ENCODE measurements at regions not wholly inside any gene's neighbourhood (a gene's known extent, or its start where the extent isn't known, plus 50 kb on each side); places are given as distances from the start of the nearest gene placed in this dataset.

GRCh38 chr3:1587426-1587825 is 494.6 kb downstream of the CNTN6 start:
- Histone ChIP-seq H3K27ac (ENCODE audit: low read depth in 2 of 2, low read length in 1 of 2) (no peak overlapping the region), H3K4me1 (ENCODE audit: control insufficient read depth in 1 of 2, insufficient read depth in 2 of 2, low read depth in 1 of 2, low read length in 1 of 2) (no peaks in the 10 kb centered on the region), H3K4me2 (no peak overlapping the region), H3K27me3 (ENCODE audit: insufficient read depth) (no peaks in the 10 kb centered on the region), H3K9ac (no peak overlapping the region), H3K79me2 (ENCODE audit: insufficient read depth) (no peaks in the 10 kb centered on the region), H3K9me3 (0 out of 2 replicates have a peak, but pooled peaks cover 6% of the 10 kb centered on the region), H3K4me3 (ENCODE audit: low read depth in 2 of 2, low read length in 1 of 2) (no peak overlapping the region), H2AFZ (ENCODE audit: low read depth) (no peak overlapping the region), H3K36me3 (replicated peaks in 1 of 2; ENCODE audit: control insufficient read depth in 1 of 2, insufficient read depth in 2 of 2, low read length in 1 of 2) (no peaks in the 10 kb centered on the region), H3F3A (replicated peaks; ENCODE audit: insufficient read depth) (no peaks in the 10 kb centered on the region), H4K20me1 (ENCODE audit: insufficient read depth) (no peaks in the 10 kb centered on the region), H3K9me2 (no peaks in the 10 kb centered on the region)
- POLR2A ChIA-PET = no interaction called here
- DNase-seq = no peak
- CTCF ChIA-PET = no interaction called here
- TF ChIP-seq USF2 (IDR thresholded peaks at IDR 0.05; ENCODE audit: borderline replicate concordance, low read depth, low read length) (no peak), FOXJ3 (CRISPR knock-in tag; IDR thresholded peaks at IDR 0.05) (no peak), EZH2phosphoT487 (IDR thresholded peaks at IDR 0.05; ENCODE audit: borderline replicate concordance, low read depth) (no peak), EP300 (IDR thresholded peaks at IDR 0.05; ENCODE audit: borderline replicate concordance in 1 of 2, low read depth in 1 of 2, low read length in 1 of 2) (no peak), CTCF (IDR thresholded peaks at IDR 0.05) (no peak)
- 0% methylated on average over 1 of the region's 1 CpG for WGBS (ENCODE audit: low lambda C conversion rate)

GRCh38 chr3:1591327-1592028 is 498.7 kb downstream of the CNTN6 start:
- Histone ChIP-seq H3F3A (replicated peaks; ENCODE audit: insufficient read depth) (no peaks in the 10 kb centered on the region), H3K4me3 (ENCODE audit: low read depth in 2 of 2, low read length in 1 of 2) (no peak overlapping the region), H3K27me3 (ENCODE audit: insufficient read depth) (no peaks in the 10 kb centered on the region), H2AFZ (ENCODE audit: low read depth) (no peak overlapping the region), H3K9me2 (no peaks in the 10 kb centered on the region), H3K27ac (ENCODE audit: low read depth in 2 of 2, low read length in 1 of 2) (no peak overlapping the region), H3K79me2 (ENCODE audit: insufficient read depth) (no peaks in the 10 kb centered on the region), H3K4me1 (ENCODE audit: control insufficient read depth in 1 of 2, insufficient read depth in 2 of 2, low read depth in 1 of 2, low read length in 1 of 2) (no peaks in the 10 kb centered on the region), H4K20me1 (ENCODE audit: insufficient read depth) (no peaks in the 10 kb centered on the region), H3K36me3 (replicated peaks in 1 of 2; ENCODE audit: control insufficient read depth in 1 of 2, insufficient read depth in 2 of 2, low read length in 1 of 2) (no peaks in the 10 kb centered on the region), H3K4me2 (no peak overlapping the region), H3K9me3 (no peaks in the 10 kb centered on the region), H3K9ac (no peak overlapping the region)
- CTCF ChIA-PET = interaction anchor here (1.3 kb wide), 1 partner anchor 14 kb away, joined by 3 read pairs; no protein-coding TSS in a partner anchor
- TF ChIP-seq SIN3A (IDR thresholded peaks at IDR 0.05; ENCODE audit: borderline replicate concordance, low read depth, low read length) = no peak
- TF ChIP-seq EZH2phosphoT487 (IDR thresholded peaks at IDR 0.05; ENCODE audit: borderline replicate concordance, low read depth) = no peak
- no peak for TF ChIP-seq PBX3 (IDR thresholded peaks at IDR 0.05)
- TF ChIP-seq FOXM1 (IDR thresholded peaks at IDR 0.05; ENCODE audit: low read depth) = no peak
- no peak for TF ChIP-seq RAD21 (IDR thresholded peaks at IDR 0.05; ENCODE audit: low read length)
- POLR2A ChIA-PET = no interaction called here
- 11% methylated on average over 4 of the region's 4 CpGs for WGBS (ENCODE audit: low lambda C conversion rate)
- DNase-seq = no peak
